Activated CD4-positive, alpha-beta T cell treated with anti-CD3 and anti-CD28 coated beads for 36 hours (primary cell): ENCODE measurements at regions not wholly inside any gene's neighbourhood (a gene's known extent, or its start where the extent isn't known, plus 50 kb on each side); places are given as distances from the start of the nearest gene placed in this dataset.
A peak's percentile ranks its signal among the peaks of the same experiment; 100 is the strongest.

ENCODE experiments used
- ATAC-seq: fragments of 200-7000 bp; cut with Tn5 transposase; one replicate; pipeline ENCODE4 v1.10.0; 2021; ENCODE audit warnings: mild to moderate bottlenecking, moderate library complexity
- CTCF ChIA-PET: fragments of 350-600 bp; sonication (Branson Sonifier 250); formaldehyde crosslinking; loops from one replicate; lab custom pipeline; 2021; ENCODE audit warnings: antibody characterized with exemption; lab: Charles Lee
- POLR2A ChIA-PET: fragments of 350-600 bp; sonication (Branson Sonifier 250); formaldehyde crosslinking; loops from one replicate; lab custom pipeline; 2021; ENCODE audit warnings: antibody characterized with exemption, inconsistent platforms; lab: Charles Lee
- DNase-seq: peaks from one replicate; pipeline ENCODE4 v3.0.0-alpha.2; 2020
- H3K27ac Mint-ChIP-seq: one replicate; pipeline ENCODE4 v1.8.0; 2021; ENCODE audit warnings: mixed read lengths
- H3K27me3 Mint-ChIP-seq: one replicate; pipeline ENCODE4 v1.8.0; 2021; ENCODE audit warnings: mixed read lengths
- H3K36me3 Mint-ChIP-seq: one replicate; pipeline ENCODE4 v1.8.0; 2021; ENCODE audit warnings: low read depth, mixed read lengths
- H3K4me1 Mint-ChIP-seq: one replicate; pipeline ENCODE4 v1.8.0; 2021; ENCODE audit warnings: mixed read lengths
- H3K4me3 Mint-ChIP-seq: one replicate; pipeline ENCODE4 v1.8.0; 2021; ENCODE audit warnings: mild to moderate bottlenecking, moderate library complexity, mixed read lengths
- H3K9me3 Mint-ChIP-seq: one replicate; pipeline ENCODE4 v1.8.0; 2021; ENCODE audit warnings: low read depth, mixed read lengths
- intact Hi-C, 2 experiments: fragments of 100-400 bp; cut with DNase I in 1 of 2; cut with micrococcal nuclease in 1 of 2; formaldehyde crosslinking; loops; one replicate each; pipeline versions ENCODE4 v1.14.2 to v1.15.1; 2022 to 2024; cut with DNase I, micrococcal nuclease

GRCh38 chr14:97301931-97302559 lies 504.9 kb downstream of the VRK1 start:
- ATAC-seq (no peak), DNase-seq (no peak)
- no peaks in the 10 kb centered on the region for H3K36me3 Mint-ChIP-seq
- peaks cover 2% of the 10 kb centered on the region for H3K27me3 Mint-ChIP-seq
- POLR2A ChIA-PET: interaction anchor here (0.6 to 0.8 kb wide), 2 partner anchors 155 to 866 kb away, joined by 3 to 4 read pairs; no protein-coding TSS in a partner anchor
- CTCF ChIA-PET: interaction anchor here (0.6 kb wide), 1 partner anchor 1173 kb away, joined by 3 read pairs; no protein-coding TSS in a partner anchor
- peaks cover 21% of the 10 kb centered on the region for H3K4me1 Mint-ChIP-seq
- intact Hi-C loops: loop anchor here in 1 of 2 experiments (10.0 kb wide), 1 partner anchor 1963 kb away; no protein-coding TSS in a partner anchor
- H3K27ac Mint-ChIP-seq: no peak overlapping the region
- no peak overlapping the region for H3K4me3 Mint-ChIP-seq
- H3K9me3 Mint-ChIP-seq: no peaks in the 10 kb centered on the region

- H3K9me3 Mint-ChIP-seq: no peaks in the 10 kb centered on the region
- ChIA-PET POLR2A (interaction anchor here (0.9 to 1.6 kb wide), 6 partner anchors 74 to 671 kb away, joined by 3 to 9 read pairs (median 4); no protein-coding TSS in a partner anchor), CTCF (interaction anchor here (1.1 to 1.4 kb wide), 3 partner anchors 8 to 316 kb away, joined by 3 to 5 read pairs (median 3); no protein-coding TSS in a partner anchor)
- peak; percentile 49 for ATAC-seq
- DNase-seq: peak; percentile 44
- no peaks in the 10 kb centered on the region for H3K36me3 Mint-ChIP-seq
- peaks cover 26% of the 10 kb centered on the region for H3K4me1 Mint-ChIP-seq
- intact Hi-C loops: loop anchor here (1.0 to 10.0 kb wide), 8 partner anchors 74 to 1959 kb away; no protein-coding TSS in a partner anchor
- H3K27me3 Mint-ChIP-seq: no peaks in the 10 kb centered on the region
- H3K27ac Mint-ChIP-seq: peak overlapping the region; percentile 90
- no peak overlapping the region for H3K4me3 Mint-ChIP-seq
These were observed 509.1 kb downstream of the VRK1 start for GRCh38 chr14:97306133-97306759.

- ATAC-seq (peak; percentile 85), DNase-seq (peak; percentile 41)
- Mint-ChIP-seq H3K4me1 (peaks cover 31% of the 10 kb centered on the region), H3K36me3 (no peaks in the 10 kb centered on the region), H3K4me3 (no peak overlapping the region), H3K27me3 (no peaks in the 10 kb centered on the region), H3K9me3 (no peaks in the 10 kb centered on the region), H3K27ac (peak overlapping the region; percentile 90)
- ChIA-PET CTCF (interaction anchor here (1.1 to 1.7 kb wide), 4 partner anchors 9 to 315 kb away, joined by 3 to 6 read pairs (median 4); no protein-coding TSS in a partner anchor), POLR2A (interaction anchor here (0.5 to 1.6 kb wide), 8 partner anchors 33 to 670 kb away, joined by 3 to 9 read pairs (median 4); no protein-coding TSS in a partner anchor)
- intact Hi-C loops: loop anchor here (1.0 to 10.0 kb wide), 8 partner anchors 73 to 1958 kb away; no protein-coding TSS in a partner anchor
These were observed 509.6 kb downstream of the VRK1 start for GRCh38 chr14:97306760-97307246.

- CTCF ChIA-PET: no interaction called here
- Mint-ChIP-seq H3K4me3 (no peak overlapping the region), H3K9me3 (peaks cover 3% of the 10 kb centered on the region)
These were observed 514.2 kb downstream of the VRK1 start for GRCh38 chr14:97311411-97311810.

GRCh38 chr14:97312910-97313309 lies 515.7 kb downstream of the VRK1 start:
- CTCF ChIA-PET: no interaction called here

More at GRCh38 chr14:97311411-97311810, 514.2 kb downstream of the VRK1 start:
- Mint-ChIP-seq H3K27ac (no peak overlapping the region), H3K36me3 (no peaks in the 10 kb centered on the region), H3K27me3 (no peaks in the 10 kb centered on the region), H3K4me1 (peaks cover 24% of the 10 kb centered on the region)
- ATAC-seq (no peak), DNase-seq (no peak)
- intact Hi-C loops: no loop called here
- POLR2A ChIA-PET: no interaction called here

GRCh38 chr14:97315790-97316189 lies 518.6 kb downstream of the VRK1 start:
- Mint-ChIP-seq H3K27ac (no peak overlapping the region), H3K9me3 (peaks cover 3% of the 10 kb centered on the region), H3K4me1 (peaks cover 7% of the 10 kb centered on the region), H3K4me3 (no peak overlapping the region), H3K36me3 (no peaks in the 10 kb centered on the region), H3K27me3 (no peaks in the 10 kb centered on the region)
- DNase-seq (peak; percentile 16), ATAC-seq (no peak)
- ChIA-PET CTCF (interaction anchor here (0.6 kb wide), 1 partner anchor 763 kb away, joined by 3 read pairs; no protein-coding TSS in a partner anchor), POLR2A (no interaction called here)
- intact Hi-C loops: no loop called here

More at GRCh38 chr14:97312910-97313309, 515.7 kb downstream of the VRK1 start:
- no peak for DNase-seq
- intact Hi-C loops: no loop called here
- POLR2A ChIA-PET: no interaction called here
- Mint-ChIP-seq H3K27me3 (no peaks in the 10 kb centered on the region), H3K4me1 (peaks cover 9% of the 10 kb centered on the region), H3K4me3 (no peak overlapping the region), H3K9me3 (peaks cover 3% of the 10 kb centered on the region), H3K36me3 (no peaks in the 10 kb centered on the region), H3K27ac (no peak overlapping the region)
- no peak for ATAC-seq

GRCh38 chr14:97318380-97318779 lies 521.2 kb downstream of the VRK1 start:
- ATAC-seq: no peak
- Mint-ChIP-seq H3K27me3 (no peaks in the 10 kb centered on the region), H3K27ac (no peak overlapping the region), H3K4me3 (no peak overlapping the region), H3K4me1 (no peaks in the 10 kb centered on the region), H3K9me3 (peaks cover 3% of the 10 kb centered on the region), H3K36me3 (no peaks in the 10 kb centered on the region)
- ChIA-PET POLR2A (no interaction called here), CTCF (no interaction called here)
- intact Hi-C loops: no loop called here
- DNase-seq: no peak

GRCh38 chr14:97319691-97320090 lies 522.5 kb downstream of the VRK1 start:
- CTCF ChIA-PET: interaction anchor here (0.6 kb wide), 1 partner anchor 59 kb away, joined by 3 read pairs; no protein-coding TSS in a partner anchor
- Mint-ChIP-seq H3K4me3 (no peak overlapping the region), H3K27ac (no peak overlapping the region), H3K36me3 (no peaks in the 10 kb centered on the region), H3K9me3 (no peaks in the 10 kb centered on the region), H3K27me3 (no peaks in the 10 kb centered on the region), H3K4me1 (no peaks in the 10 kb centered on the region)
- intact Hi-C loops: no loop called here
- POLR2A ChIA-PET: interaction anchor here (0.6 kb wide), 1 partner anchor 1454 kb away, joined by 3 read pairs; no protein-coding TSS in a partner anchor
- no peak for DNase-seq
- ATAC-seq: no peak

GRCh38 chr14:97328743-97329142 lies 531.6 kb downstream of the VRK1 start:
- Mint-ChIP-seq H3K4me1 (peaks cover 21% of the 10 kb centered on the region), H3K9me3 (no peaks in the 10 kb centered on the region), H3K27ac (no peak overlapping the region), H3K4me3 (no peak overlapping the region), H3K27me3 (no peaks in the 10 kb centered on the region), H3K36me3 (no peaks in the 10 kb centered on the region)
- ChIA-PET POLR2A (no interaction called here), CTCF (no interaction called here)
- no peak for DNase-seq
- intact Hi-C loops: no loop called here
- no peak for ATAC-seq

GRCh38 chr14:97329701-97330100 lies 532.5 kb downstream of the VRK1 start:
- Mint-ChIP-seq H3K9me3 (no peaks in the 10 kb centered on the region), H3K36me3 (no peaks in the 10 kb centered on the region), H3K4me1 (peaks cover 21% of the 10 kb centered on the region), H3K4me3 (no peak overlapping the region), H3K27me3 (no peaks in the 10 kb centered on the region), H3K27ac (no peak overlapping the region)
- ChIA-PET CTCF (no interaction called here), POLR2A (no interaction called here)
- intact Hi-C loops: no loop called here
- ATAC-seq (no peak), DNase-seq (no peak)

GRCh38 chr14:97331058-97331457 lies 533.9 kb downstream of the VRK1 start:
- H3K27me3 Mint-ChIP-seq: no peaks in the 10 kb centered on the region
- POLR2A ChIA-PET: no interaction called here
- CTCF ChIA-PET: no interaction called here
- no peaks in the 10 kb centered on the region for H3K9me3 Mint-ChIP-seq
- no peaks in the 10 kb centered on the region for H3K36me3 Mint-ChIP-seq
- ATAC-seq (no peak), DNase-seq (no peak)
- intact Hi-C loops: no loop called here
- peaks cover 28% of the 10 kb centered on the region for H3K4me1 Mint-ChIP-seq
- peak overlapping the region; percentile 43 for H3K27ac Mint-ChIP-seq
- H3K4me3 Mint-ChIP-seq: no peak overlapping the region
